ENCODE measurements at regions not wholly inside any gene's neighbourhood (a gene's known extent, or its start where the extent isn't known, plus 50 kb on each side); places are given as distances from the start of the nearest gene placed in this dataset.

DNA sequence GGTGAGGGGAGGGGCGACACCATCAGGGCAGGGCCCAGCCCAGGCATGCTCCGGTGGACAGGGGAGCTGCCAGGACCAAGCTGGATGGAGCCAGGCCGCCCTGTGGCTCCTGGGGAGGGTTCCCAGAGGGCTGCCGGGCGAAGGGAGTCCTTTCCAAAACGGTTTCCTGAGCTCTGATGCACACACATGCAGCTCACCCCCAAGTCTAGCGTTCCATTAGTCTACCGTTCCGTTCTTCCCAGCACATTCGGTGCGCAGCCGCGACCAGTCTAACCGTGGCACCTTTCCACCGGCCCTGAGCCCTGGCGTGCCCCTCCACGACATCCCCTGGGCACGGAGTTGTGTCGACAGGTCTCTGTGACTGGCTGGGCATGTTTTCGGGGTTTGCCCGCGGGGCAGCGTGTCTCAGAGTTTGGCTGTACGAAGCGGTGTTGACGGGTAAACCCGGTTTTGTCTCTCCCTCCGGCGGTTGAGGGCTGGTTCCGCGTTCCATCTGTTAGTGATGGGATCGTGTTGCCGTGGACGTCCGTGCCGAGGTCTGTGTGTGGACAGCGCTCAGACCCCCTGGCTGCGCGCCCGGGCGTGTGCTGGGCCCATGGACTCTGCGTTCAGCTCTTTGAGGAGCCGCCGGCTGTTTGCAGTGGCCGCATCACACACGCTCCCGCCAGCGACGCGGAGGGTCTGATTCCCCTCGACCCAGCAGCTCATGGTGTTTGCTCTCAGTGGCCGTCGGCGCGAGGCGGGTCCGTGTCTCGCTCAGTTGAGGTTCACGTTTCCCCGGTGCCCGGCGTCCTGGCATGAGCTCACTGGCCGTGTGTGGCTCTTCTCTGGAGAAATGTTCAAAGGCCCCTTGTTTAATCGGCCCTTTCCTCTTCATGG, 121.2 kb downstream of the IGLL1 start:
- TF ChIP-seq POLR2A (IDR thresholded peaks at IDR 0.05), result no peak
- TF ChIP-seq, protein P1, sequence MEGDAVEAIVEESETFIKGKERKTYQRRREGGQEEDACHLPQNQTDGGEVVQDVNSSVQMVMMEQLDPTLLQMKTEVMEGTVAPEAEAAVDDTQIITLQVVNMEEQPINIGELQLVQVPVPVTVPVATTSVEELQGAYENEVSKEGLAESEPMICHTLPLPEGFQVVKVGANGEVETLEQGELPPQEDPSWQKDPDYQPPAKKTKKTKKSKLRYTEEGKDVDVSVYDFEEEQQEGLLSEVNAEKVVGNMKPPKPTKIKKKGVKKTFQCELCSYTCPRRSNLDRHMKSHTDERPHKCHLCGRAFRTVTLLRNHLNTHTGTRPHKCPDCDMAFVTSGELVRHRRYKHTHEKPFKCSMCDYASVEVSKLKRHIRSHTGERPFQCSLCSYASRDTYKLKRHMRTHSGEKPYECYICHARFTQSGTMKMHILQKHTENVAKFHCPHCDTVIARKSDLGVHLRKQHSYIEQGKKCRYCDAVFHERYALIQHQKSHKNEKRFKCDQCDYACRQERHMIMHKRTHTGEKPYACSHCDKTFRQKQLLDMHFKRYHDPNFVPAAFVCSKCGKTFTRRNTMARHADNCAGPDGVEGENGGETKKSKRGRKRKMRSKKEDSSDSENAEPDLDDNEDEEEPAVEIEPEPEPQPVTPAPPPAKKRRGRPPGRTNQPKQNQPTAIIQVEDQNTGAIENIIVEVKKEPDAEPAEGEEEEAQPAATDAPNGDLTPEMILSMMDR (IDR thresholded peaks at IDR 0.05), result no peak

Measured in heart left ventricle (tissue), 13 donors.